Right ventricle myocardium superior (tissue), 1 donor: ENCODE measurements at regions not wholly inside any gene's neighbourhood (a gene's known extent, or its start where the extent isn't known, plus 50 kb on each side); places are given as distances from the start of the nearest gene placed in this dataset.
"Not testable (repeated sequence)": the region's sequence is repeated elsewhere in the genome, so short reads cannot be mapped to it uniquely, and the experiment has no call there.

ENCODE experiments used
- ATAC-seq: fragments of 200-7000 bp; cut with Tn5 transposase; one replicate; pipeline ENCODE4 v1.9.1; 2020; ENCODE audit warnings: mild to moderate bottlenecking; ENCODE audit not compliant: poor library complexity
- DNase-seq: peaks from one replicate; pipeline ENCODE4 v3.0.0-alpha.2; 2020
- intact Hi-C: fragments of 100-400 bp; cut with DNase I; formaldehyde crosslinking; loops from one replicate; pipeline ENCODE4 v1.11.2; 2022
- donor health status: DM: no; HTN: yes; CAD: no; lungs with severe emphysema.

DNA sequence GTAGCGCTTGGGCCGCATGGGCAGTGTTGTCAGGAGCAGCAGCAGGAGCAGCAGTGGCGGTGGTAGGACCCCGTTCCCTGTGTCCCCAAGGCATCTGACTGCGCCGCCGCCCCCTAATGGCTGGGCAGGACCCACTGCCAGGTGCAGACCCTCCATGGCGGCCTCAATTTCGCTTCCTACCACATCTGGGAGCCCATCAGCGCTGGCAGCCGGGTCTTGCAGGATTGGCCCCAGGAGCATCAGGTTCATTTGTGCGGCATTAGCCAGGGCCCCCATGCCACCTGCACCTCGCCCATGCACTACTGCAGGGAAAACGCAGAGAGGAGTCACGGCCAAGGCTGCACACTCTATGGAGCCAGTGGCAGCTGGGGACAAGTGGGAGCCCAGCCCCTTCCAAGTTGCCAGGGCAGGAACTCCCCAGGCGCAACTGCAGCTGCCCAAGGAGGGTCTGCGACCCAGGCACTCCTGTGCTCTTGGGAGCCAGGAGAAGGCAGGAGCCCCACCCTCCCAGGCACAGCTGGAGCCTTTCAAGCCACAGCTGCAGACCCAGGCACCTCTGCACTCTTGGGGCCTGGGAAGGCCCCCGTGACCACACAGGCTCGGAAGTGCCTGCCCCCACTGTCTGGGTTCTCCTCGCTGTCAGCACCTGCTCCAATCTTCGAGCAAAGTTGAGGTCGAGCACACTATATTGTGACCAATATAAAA is 594.2 kb downstream of the KCNJ18 start:
- no peak for DNase-seq
- intact Hi-C loops, result no loop called here
- no peak for ATAC-seq

- DNase-seq, intact Hi-C loops: not testable (repeated sequence)
- peak; percentile 78 for ATAC-seq
Observed at GRCh38 chr17:22298484-22298951, 606.2 kb downstream of the KCNJ18 start.

GRCh38 chr17:22300177-22300576 is 607.9 kb downstream of the KCNJ18 start:
- ATAC-seq (no peak), DNase-seq (no peak)
- intact Hi-C loops, result no loop called here

DNA sequence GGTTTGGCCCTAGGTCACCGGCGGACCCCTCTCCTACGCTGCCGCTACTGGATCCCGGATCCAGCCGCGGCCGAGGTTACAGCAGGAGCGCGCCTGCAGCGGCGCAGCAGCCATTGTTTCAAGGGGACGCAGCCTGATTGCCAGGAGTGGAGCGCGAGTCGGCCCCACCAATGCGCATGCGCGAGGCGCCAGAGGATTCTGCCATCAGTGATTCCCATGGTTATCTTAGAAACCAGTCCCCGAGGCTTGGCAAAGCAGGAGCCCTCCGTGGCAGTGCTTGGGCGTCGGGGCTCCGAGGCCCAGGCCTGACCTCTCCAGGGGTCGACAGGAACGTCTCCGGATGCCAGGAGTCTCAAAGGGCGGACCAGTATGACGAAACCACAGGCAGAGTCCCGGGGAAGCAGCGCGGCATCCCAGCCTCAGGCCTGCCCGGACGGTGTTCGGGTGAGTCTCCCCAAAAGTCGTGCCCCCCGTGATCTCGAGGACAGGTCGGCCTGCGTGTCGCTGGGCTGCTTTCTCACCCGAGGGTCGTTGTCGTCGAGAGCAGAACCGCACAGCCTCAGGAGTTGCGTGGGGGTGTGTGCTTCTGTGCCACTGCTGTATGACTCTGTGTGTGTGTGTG is 608.5 kb downstream of the KCNJ18 start:
- ATAC-seq, result no peak
- no peak for DNase-seq
- intact Hi-C loops, result no loop called here

GRCh38 chr17:22301353-22301745 is 609.0 kb downstream of the KCNJ18 start:
- DNase-seq (no peak), ATAC-seq (no peak)
- intact Hi-C loops, result no loop called here

GRCh38 chr17:22303096-22303495 is 610.8 kb downstream of the KCNJ18 start:
- DNase-seq, result no peak
- ATAC-seq, result no peak
- intact Hi-C loops, result no loop called here

DNA sequence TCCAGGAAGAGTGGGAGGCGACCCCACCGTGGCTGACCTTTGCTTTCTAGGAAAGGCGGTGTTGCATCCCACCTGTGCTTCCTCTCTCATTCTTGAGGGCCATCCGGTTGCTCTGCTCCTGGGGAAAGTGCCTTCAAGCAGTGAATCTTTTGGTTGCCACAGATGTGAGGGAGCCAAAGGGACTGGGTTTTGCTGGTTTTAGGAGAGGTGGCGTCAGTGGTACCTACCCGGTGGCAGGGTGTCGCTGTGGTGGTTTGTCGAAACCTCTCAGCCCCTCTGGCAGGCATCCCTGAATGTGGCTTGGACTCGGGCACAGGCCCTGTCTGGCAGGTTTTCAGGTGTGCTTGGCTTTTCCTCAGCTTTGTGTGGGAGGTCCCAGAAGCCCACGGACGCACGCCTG is 611.5 kb downstream of the KCNJ18 start:
- intact Hi-C loops, result no loop called here
- ATAC-seq (no peak), DNase-seq (no peak)

DNA sequence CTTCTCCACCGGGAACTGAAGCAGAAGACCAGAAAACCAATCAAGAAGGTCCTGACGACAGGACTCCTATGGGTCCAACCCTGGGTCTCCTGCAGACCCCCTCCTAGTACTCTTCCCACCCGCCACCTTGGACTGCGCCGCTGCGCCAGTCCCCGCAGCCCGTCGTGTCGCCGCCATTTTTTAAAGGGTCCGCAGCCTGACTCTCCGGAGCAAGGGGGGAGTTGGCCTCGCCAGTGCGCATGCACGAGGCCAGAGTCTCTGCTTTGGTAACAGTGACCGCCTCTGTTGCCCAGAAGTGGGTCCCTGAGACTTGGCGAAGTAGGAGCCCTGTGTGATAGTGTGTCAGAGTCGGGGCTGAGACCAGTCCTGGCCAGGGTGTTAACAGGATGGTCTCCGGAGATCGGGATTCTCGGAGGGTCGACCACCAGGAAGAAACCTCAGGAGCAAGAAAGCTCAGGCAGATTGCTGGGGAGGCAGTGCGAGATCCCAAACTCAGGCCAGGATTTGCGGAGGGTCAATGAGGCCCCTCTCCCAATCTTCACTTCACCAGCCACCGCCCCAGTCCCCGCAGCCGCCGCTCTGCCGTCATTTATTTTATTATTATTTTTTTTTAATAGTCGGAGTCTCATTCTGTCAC is 612.5 kb downstream of the KCNJ18 start:
- DNase-seq, result no peak
- intact Hi-C loops, result no loop called here
- ATAC-seq, result no peak

GRCh38 chr17:22305356-22306071 is 613.2 kb downstream of the KCNJ18 start:
- DNase-seq (no peak), ATAC-seq (no peak)
- intact Hi-C loops, result no loop called here

DNA sequence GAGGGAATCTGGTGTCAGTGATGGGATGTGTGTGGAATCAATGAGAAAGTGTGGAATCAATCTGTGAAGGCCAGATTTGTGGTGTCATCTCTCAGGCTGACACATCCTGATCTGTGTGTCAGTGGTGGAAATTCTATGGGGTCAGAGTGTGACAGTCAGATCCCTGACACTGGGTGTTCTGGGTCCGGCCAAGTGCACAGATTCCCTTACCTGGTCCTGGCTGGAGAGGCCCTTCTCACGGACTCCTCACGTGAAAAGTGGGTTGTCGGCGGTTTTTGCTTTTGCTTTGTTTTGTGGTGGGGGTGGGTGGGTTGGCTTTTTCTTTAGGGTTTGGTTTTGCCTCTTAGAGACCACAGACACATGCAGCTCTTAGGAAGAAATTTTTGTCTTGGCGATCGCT is 618.0 kb downstream of the KCNJ18 start:
- ATAC-seq, intact Hi-C loops, DNase-seq: not testable (repeated sequence)

DNA sequence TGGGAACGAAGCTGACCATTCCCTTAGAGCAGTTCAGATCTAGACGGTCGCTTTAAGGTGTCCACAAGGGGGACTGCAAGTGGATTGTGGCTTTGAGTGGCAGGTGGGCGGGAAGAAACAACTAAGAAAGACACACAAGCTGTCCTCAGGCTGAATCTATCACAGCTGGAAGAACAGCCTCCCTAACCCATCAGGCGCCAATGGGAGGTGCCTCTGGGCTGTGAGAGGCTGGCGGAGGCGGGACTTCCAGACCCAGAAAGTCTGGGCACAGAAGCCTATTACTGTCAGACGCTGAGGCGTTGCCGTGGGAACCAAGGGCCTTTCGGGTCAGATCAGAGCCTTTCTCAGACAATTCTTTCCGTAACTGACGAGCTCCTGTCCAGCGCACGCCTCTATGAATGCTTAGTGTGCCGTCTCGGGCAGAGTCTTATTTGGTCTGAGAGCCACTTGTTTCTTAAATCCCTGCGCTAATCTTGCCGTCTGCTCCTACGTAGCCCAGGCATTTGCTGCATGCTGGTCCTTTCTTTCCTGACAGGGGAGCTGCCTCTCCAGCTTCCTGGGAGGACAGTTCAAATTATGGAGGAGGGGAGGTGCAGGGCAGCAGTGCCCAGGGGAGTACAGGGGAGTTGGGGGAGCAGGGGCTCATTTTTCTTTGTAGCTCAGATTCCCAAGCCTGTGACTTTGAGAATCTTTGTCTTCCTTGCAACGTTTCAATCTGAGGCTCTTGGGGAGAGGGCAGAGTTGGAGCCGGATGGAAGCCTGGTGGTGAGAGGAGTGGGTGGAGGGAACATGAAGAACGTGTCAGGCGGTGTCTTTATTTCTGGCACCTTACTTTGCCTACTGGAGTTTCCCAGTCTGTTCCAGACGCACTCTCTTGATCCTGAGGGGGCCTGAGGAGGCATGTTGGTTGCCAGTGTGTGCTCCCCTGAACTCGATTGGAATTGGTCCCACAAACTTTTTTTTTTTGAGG is 618.7 kb downstream of the KCNJ18 start:
- ATAC-seq (no peak), DNase-seq (no peak)
- intact Hi-C loops, result no loop called here

DNA sequence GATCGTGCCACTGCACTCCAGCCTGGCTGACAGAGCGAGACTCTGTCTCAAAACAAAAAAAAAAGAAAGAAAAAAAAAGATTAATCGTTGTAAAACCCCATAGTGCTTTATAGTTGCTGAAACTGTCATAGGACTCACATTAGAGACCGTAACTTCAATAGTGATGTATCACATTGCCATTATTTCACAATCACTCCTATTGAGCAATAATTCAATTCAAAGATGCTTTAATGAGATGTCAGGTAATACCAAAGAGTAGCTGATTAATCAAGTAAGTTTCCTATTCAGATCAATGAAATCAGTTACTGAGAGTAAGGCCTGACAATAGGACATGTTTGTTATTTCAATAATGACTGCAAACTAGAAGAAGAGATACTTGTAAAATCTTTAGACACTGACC is 628.7 kb downstream of the KCNJ18 start:
- intact Hi-C loops, DNase-seq, ATAC-seq: not testable (repeated sequence)

GRCh38 chr17:22322893-22323550 is 630.7 kb downstream of the KCNJ18 start:
- ATAC-seq, DNase-seq, intact Hi-C loops: not testable (repeated sequence)

DNA sequence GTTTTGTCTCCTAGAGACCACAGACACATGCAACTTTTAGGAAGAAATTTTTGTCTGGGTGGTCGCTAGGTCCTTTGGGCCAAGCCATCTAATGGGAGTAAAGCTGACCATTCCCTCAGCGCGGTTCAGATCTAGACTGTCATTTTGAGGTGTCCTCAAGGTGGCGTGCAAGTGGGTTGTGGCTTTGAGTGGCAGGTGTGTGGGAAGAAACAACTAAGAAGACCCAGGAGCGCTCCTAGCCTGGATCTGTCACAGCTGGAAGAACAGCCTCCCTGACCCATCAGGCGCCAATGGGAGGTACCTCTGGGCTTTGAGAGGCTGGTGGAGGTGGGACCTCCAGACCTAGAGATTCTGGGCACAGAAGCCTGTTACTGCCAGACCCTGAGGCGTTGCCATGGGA is 645.1 kb downstream of the KCNJ18 start:
- intact Hi-C loops, result no loop called here
- ATAC-seq (no peak), DNase-seq (no peak)

- DNase-seq, ATAC-seq, intact Hi-C loops: not testable (repeated sequence)
Observed at GRCh38 chr17:22356603-22357002, 664.3 kb downstream of the KCNJ18 start.

GRCh38 chr17:22370988-22371387 is 678.7 kb downstream of the KCNJ18 start:
- ATAC-seq, intact Hi-C loops: not testable (repeated sequence)

DNA sequence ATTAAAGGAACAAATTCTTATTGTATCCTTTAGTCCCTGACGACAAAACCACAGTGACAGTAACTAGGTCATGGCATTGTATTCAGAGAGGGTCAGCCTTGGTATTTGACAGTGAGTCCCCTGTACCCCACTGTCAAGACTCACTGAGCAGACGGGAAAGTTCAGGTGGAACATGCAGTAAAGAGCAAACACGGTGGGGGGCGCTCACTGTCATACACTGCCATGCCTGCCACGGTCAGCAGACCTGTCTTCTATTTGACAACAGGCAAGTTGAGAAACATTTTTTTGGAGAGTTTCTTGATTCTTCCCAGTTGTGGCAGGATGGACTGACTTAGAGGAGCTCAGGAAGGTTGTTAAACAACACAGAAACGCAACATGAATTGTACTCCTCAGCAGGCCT is 681.6 kb downstream of the KCNJ18 start:
- ATAC-seq (no peak), DNase-seq (no peak)
- intact Hi-C loops, result no loop called here

More at GRCh38 chr17:22370988-22371387, 678.7 kb downstream of the KCNJ18 start:
- not testable (repeated sequence) for DNase-seq

DNA sequence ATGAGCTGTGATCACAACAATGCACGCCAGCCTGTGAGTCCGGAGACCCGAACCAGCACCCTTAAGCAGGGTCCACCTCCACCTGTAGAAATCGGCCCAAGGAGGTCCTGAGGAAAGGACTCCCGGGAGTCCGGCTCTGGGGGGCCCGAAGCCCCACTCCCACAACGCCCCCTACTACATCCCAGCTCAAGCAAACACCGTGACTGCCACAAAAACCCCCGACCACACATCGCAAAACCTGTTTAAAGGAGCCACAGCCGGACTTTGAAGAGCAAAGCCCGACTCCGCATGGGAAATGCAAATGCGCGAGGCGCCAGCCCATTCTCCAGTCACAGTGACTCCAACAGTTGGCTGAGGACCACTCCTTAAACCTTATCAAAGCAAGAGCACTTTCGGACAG is 682.4 kb downstream of the KCNJ18 start:
- intact Hi-C loops, result no loop called here
- DNase-seq, result no peak
- no peak for ATAC-seq
